GM18907 (cell line): ENCODE measurements at regions not wholly inside any gene's neighbourhood (a gene's known extent, or its start where the extent isn't known, plus 50 kb on each side); places are given as distances from the start of the nearest gene placed in this dataset.
A peak's percentile ranks its signal among the peaks of the same experiment; 100 is the strongest.
"Not testable (repeated sequence)": the region's sequence is repeated elsewhere in the genome, so short reads cannot be mapped to it uniquely, and the experiment has no call there.

ENCODE experiments used
- ATAC-seq: cut with Tn5 transposase; IDR thresholded peaks from one replicate; pipeline ENCODE4 v1.9.1; 2021; ENCODE audit warnings: mild to moderate bottlenecking, moderate library complexity; ENCODE audit not compliant: unreplicated experiment

GRCh38 chr9:22508354-22508753, 61.7 kb downstream of the DMRTA1 start:
- not testable (repeated sequence) for ATAC-seq

GRCh38 chr9:22508790-22509189, 62.2 kb downstream of the DMRTA1 start:
- no peak for ATAC-seq

- peak; percentile 85 for ATAC-seq
These were observed 65.9 kb downstream of the DMRTA1 start for GRCh38 chr9:22512495-22512894.

GRCh38 chr9:22514871-22515270, 68.2 kb downstream of the DMRTA1 start:
- no peak for ATAC-seq

- no peak for ATAC-seq
These were observed 75.6 kb downstream of the DMRTA1 start for GRCh38 chr9:22522206-22522740.

GRCh38 chr9:22528485-22528884, 81.9 kb downstream of the DMRTA1 start:
- no peak for ATAC-seq

GRCh38 chr9:22529426-22530199, 83.0 kb downstream of the DMRTA1 start:
- ATAC-seq = no peak

GRCh38 chr9:22535780-22536179, 89.2 kb downstream of the DMRTA1 start:
- ATAC-seq = no peak

GRCh38 chr9:22537721-22538120, 91.1 kb downstream of the DMRTA1 start:
- no peak for ATAC-seq

- no peak for ATAC-seq
These were observed 102.0 kb downstream of the DMRTA1 start for GRCh38 chr9:22548625-22549024.

- ATAC-seq = no peak
These were observed 128.1 kb downstream of the DMRTA1 start for GRCh38 chr9:22574740-22575139.

- no peak for ATAC-seq
These were observed 134.2 kb downstream of the DMRTA1 start for GRCh38 chr9:22580788-22581187.

- no peak for ATAC-seq
These were observed 135.6 kb downstream of the DMRTA1 start for GRCh38 chr9:22582221-22582620.

GRCh38 chr9:22588918-22589317, 142.3 kb downstream of the DMRTA1 start:
- no peak for ATAC-seq

- ATAC-seq = no peak
These were observed 143.9 kb downstream of the DMRTA1 start for GRCh38 chr9:22590336-22591033.

GRCh38 chr9:22595805-22596204, 149.2 kb downstream of the DMRTA1 start:
- ATAC-seq = no peak

- no peak for ATAC-seq
These were observed 170.5 kb downstream of the DMRTA1 start for GRCh38 chr9:22617156-22617555.

GRCh38 chr9:22622815-22623214, 176.2 kb downstream of the DMRTA1 start:
- ATAC-seq = no peak

- ATAC-seq = no peak
These were observed 176.6 kb downstream of the DMRTA1 start for GRCh38 chr9:22623236-22623635.

- no peak for ATAC-seq
These were observed 178.9 kb downstream of the DMRTA1 start for GRCh38 chr9:22625540-22625939.

GRCh38 chr9:22643541-22643940, 196.9 kb downstream of the DMRTA1 start:
- no peak for ATAC-seq

- no peak for ATAC-seq
These were observed 199.3 kb downstream of the DMRTA1 start for GRCh38 chr9:22645893-22646292.
